Skin epidermis (tissue), 12 donors: ENCODE measurements at regions not wholly inside any gene's neighbourhood (a gene's known extent, or its start where the extent isn't known, plus 50 kb on each side); places are given as distances from the start of the nearest gene placed in this dataset.

Source experiments
- H3K27ac ChIP-seq, 21 experiments: fragments of 200-600 bp; sonication (generic) in 11 of 21; one replicate each; pipeline ENCODE4 v1.5.0; 2020; ENCODE audit warnings: mild to moderate bottlenecking in 3 of 21, inconsistent platforms in 2 of 21, moderate library complexity in 2 of 21
- H3K4me3 ChIP-seq, 7 experiments: fragments of 200-600 bp; sonication (generic) in 2 of 7; one replicate each; pipeline ENCODE4 v1.5.0; 2020; ENCODE audit warnings: inconsistent platforms in 2 of 7, mild to moderate bottlenecking in 2 of 7, moderate library complexity in 1 of 7

GRCh38 chr2:180516232-180516631, 464.2 kb upstream of the UBE2E3 start:
- Histone ChIP-seq H3K4me3 (no peak overlapping the region), H3K27ac (no peak overlapping the region)

DNA sequence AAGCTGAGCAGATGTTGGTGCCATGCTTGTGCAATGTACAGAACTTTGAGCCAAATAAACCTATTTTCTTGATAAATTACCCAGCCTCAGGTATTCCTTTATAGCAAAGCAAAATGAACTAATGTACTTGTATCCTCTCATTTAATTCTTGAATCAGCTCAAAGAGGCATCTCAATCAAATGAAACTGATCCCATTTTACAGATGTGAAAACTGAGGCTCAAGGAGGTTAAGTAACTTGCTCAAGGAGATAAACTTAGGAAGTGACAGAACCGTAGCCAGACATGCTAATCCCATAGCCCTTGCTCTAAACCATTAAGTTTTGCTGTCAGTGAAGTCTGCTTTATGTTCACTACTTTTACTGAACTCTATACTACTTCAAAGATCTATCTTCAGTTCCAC, 467.0 kb upstream of the UBE2E3 start:
- H3K4me3 ChIP-seq = no peak overlapping the region
- H3K27ac ChIP-seq = no peak overlapping the region

DNA sequence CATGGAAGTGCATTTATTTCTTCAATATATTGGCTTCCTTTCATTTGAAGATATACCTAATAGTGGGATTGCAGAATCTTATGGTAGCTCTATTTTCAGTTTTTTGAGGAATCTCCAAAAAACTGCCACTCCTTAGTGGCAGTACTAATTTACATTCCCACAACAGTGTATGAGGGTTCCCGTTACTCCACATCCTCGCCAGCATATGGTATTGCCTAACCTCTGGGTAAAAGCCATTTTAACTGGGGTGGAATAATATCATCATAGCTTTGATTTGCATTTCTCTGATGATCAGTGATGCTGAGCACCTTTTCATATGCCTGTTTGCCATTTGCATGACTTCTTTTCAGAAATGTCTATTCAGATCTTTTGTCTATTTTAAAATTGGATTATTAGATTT, 471.9 kb upstream of the UBE2E3 start:
- no peak overlapping the region for H3K27ac ChIP-seq

DNA sequence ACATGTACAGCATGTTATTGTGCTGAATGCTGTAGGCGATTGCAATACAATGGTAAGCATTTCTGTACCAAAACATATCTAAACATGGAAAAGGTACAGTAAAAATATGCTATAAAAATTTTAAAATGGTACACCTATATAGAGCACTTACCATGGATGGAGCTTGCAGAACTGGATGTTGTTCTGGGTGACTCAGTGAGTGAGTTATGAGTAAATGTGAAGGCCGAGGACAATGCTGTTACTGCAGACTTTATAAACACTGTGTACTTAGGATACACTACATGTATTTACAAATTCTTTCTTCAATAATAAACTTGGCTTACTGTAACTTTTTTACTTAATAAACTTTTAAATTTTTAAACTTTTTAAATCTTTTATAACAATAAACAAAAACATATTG, 473.4 kb upstream of the UBE2E3 start:
- H3K27ac ChIP-seq = no peak overlapping the region
- H3K4me3 ChIP-seq = no peak overlapping the region

More for the DNA sequence above, 471.9 kb upstream of the UBE2E3 start:
- H3K4me3 ChIP-seq = no peak overlapping the region

GRCh38 chr2:180505203-180505602, 475.2 kb upstream of the UBE2E3 start:
- H3K4me3 ChIP-seq = no peak overlapping the region
- no peak overlapping the region for H3K27ac ChIP-seq

DNA sequence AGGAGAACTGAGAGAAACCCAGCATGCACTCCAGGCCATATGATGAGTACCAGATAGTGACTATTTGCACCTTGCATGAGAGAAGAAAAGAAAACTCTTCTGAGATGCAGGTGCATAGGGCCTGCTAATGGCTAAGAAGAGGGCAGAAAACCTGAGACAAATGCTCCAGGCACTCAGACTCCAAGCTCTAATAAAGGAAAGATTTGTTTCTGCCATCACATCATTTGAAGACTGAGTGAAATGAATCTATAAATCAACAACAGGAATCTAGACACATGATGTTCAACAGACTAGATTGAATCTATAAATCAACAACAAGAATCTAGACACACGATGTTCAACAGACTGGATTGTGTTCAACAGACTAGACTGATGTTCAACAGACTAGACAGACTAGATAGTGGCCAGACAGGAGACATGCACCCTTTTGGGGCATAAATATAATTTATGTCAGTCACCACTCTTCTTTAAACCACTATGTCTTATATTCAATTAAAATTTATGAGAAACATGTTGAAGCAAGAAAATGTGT, 482.7 kb upstream of the UBE2E3 start:
- no peak overlapping the region for H3K4me3 ChIP-seq
- no peak overlapping the region for H3K27ac ChIP-seq

- Histone ChIP-seq H3K27ac (no peak overlapping the region), H3K4me3 (no peak overlapping the region)
Measured at GRCh38 chr2:180495606-180496005, 484.8 kb upstream of the UBE2E3 start.

- Histone ChIP-seq H3K27ac (no peak overlapping the region), H3K4me3 (no peak overlapping the region)
Measured at GRCh38 chr2:180494286-180494685, 486.1 kb upstream of the UBE2E3 start.

- H3K27ac ChIP-seq = no peak overlapping the region
- no peak overlapping the region for H3K4me3 ChIP-seq
Measured at GRCh38 chr2:180482696-180483095, 475.6 kb upstream of the CWC22 start.

GRCh38 chr2:180481998-180482397, 474.9 kb upstream of the CWC22 start:
- Histone ChIP-seq H3K4me3 (no peak overlapping the region), H3K27ac (no peak overlapping the region)

DNA sequence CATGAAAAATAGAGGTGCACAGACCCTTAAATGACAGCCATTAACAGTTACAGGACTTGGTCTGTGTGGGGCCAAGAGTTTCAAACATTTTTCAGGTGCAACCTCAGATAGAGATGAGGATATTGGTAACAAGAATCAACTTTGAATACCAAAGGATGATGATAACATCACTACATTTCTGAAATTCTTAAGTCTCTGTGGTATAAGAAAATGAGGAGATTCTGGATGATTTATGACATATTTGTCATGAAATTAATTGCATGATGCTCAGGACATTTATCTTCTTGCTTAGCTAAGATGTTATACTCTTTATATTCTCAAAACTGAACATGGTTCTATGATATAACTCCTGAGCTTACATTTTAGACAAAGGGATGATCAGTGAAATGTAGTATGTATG, 471.8 kb upstream of the CWC22 start:
- Histone ChIP-seq H3K27ac (no peak overlapping the region), H3K4me3 (no peak overlapping the region)

DNA sequence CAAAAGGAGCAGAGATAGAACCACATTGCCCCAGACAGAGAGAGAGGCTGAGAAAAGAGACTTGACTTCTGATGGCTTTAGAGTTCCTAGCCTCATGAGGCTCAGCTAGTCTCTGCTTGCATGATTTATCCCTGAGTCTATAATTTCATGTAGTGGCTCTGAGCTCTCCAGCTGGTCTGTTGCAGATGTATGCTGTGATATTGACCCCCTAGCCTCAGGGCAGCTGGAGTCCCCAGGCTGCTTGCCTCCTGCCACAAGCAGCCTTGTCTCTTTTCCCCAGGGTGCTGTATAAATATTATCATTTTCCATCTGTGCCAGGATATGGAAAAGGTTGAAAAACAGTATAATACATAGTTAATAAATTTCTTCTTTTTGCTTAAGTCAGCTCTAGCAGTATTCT, 467.6 kb upstream of the CWC22 start:
- H3K27ac ChIP-seq = no peak overlapping the region

GRCh38 chr2:180473456-180473855, 466.4 kb upstream of the CWC22 start:
- no peak overlapping the region for H3K27ac ChIP-seq
- no peak overlapping the region for H3K4me3 ChIP-seq

More for the DNA sequence above, 467.6 kb upstream of the CWC22 start:
- no peak overlapping the region for H3K4me3 ChIP-seq

- Histone ChIP-seq H3K4me3 (no peak overlapping the region), H3K27ac (no peak overlapping the region)
Measured at GRCh38 chr2:180472133-180472532, 465.0 kb upstream of the CWC22 start.

- peak overlapping the region in 7 of 21 experiments; percentile 5 to 57 (median 39) for H3K27ac ChIP-seq
- no peak overlapping the region for H3K4me3 ChIP-seq
Measured at GRCh38 chr2:180463608-180464007, 456.5 kb upstream of the CWC22 start.

- Histone ChIP-seq H3K4me3 (no peak overlapping the region), H3K27ac (peak overlapping the region in 2 of 21 experiments; percentile 7 to 44)
Measured at GRCh38 chr2:180461761-180462160, 454.7 kb upstream of the CWC22 start.

GRCh38 chr2:180456801-180457200, 449.7 kb upstream of the CWC22 start:
- no peak overlapping the region for H3K27ac ChIP-seq
- H3K4me3 ChIP-seq = no peak overlapping the region

DNA sequence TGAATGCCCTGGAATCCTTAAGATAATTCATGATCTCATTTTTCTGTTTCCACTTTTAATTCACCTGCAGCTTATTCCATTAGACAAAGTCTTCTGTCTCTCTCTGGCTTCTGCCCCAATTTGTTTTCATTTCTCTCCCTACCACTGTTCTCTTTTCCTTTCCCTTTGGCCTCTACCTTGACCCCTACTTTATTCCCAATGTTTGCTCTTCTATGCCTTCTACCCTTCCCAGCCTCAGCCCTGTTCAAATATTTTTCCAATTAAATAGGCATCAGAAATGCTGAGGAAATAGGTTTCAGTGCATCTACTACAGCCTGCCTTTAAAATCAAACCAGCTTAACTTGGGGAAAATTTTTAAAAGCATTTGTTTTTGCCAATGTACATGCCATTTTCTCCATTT, 443.7 kb upstream of the CWC22 start:
- H3K27ac ChIP-seq = no peak overlapping the region
- no peak overlapping the region for H3K4me3 ChIP-seq

- Histone ChIP-seq H3K4me3 (no peak overlapping the region), H3K27ac (no peak overlapping the region)
Measured at GRCh38 chr2:180449171-180449915, 442.2 kb upstream of the CWC22 start.

- Histone ChIP-seq H3K27ac (no peak overlapping the region), H3K4me3 (no peak overlapping the region)
Measured at GRCh38 chr2:180446492-180446891, 439.4 kb upstream of the CWC22 start.

DNA sequence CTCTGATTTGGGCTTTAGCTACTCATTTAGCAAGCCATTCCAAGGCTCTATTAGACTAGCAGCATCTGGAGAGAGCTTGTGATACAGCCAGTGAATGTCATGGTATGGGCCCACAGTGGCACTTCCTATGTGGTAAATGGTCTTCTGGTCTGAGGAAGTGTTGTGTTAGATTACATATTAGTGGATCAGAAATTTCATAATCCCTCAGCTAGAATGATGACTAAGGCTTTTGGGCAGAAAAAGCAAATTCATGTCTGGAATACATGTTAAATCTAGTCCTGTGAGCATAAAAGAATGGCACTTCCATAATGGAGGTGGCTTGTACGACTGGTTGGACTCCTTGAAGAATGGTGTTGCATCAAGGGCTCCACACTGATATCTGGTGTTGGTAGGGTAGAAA, 436.8 kb upstream of the CWC22 start:
- H3K27ac ChIP-seq = no peak overlapping the region
- no peak overlapping the region for H3K4me3 ChIP-seq
